ENCODE measurements at regions not wholly inside any gene's neighbourhood (a gene's known extent, or its start where the extent isn't known, plus 50 kb on each side); places are given as distances from the start of the nearest gene placed in this dataset.

GRCh38 chr13:59247171-59247570 is 916.6 kb downstream of the DIAPH3 start:
- TF ChIP-seq, protein P1, sequence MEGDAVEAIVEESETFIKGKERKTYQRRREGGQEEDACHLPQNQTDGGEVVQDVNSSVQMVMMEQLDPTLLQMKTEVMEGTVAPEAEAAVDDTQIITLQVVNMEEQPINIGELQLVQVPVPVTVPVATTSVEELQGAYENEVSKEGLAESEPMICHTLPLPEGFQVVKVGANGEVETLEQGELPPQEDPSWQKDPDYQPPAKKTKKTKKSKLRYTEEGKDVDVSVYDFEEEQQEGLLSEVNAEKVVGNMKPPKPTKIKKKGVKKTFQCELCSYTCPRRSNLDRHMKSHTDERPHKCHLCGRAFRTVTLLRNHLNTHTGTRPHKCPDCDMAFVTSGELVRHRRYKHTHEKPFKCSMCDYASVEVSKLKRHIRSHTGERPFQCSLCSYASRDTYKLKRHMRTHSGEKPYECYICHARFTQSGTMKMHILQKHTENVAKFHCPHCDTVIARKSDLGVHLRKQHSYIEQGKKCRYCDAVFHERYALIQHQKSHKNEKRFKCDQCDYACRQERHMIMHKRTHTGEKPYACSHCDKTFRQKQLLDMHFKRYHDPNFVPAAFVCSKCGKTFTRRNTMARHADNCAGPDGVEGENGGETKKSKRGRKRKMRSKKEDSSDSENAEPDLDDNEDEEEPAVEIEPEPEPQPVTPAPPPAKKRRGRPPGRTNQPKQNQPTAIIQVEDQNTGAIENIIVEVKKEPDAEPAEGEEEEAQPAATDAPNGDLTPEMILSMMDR (IDR thresholded peaks at IDR 0.05; ENCODE audit: poor library complexity): no peak
- no peak for TF ChIP-seq EZH2 (IDR thresholded peaks at IDR 0.05; ENCODE audit: borderline replicate concordance)
- no peak for TF ChIP-seq EZH2phosphoT487 (IDR thresholded peaks at IDR 0.05; ENCODE audit: low read depth, severe bottlenecking, unreplicated experiment)

Data from hepatocyte (in vitro differentiated cells).